ENCODE measurements at regions not wholly inside any gene's neighbourhood (a gene's known extent, or its start where the extent isn't known, plus 50 kb on each side); places are given as distances from the start of the nearest gene placed in this dataset.

DNA sequence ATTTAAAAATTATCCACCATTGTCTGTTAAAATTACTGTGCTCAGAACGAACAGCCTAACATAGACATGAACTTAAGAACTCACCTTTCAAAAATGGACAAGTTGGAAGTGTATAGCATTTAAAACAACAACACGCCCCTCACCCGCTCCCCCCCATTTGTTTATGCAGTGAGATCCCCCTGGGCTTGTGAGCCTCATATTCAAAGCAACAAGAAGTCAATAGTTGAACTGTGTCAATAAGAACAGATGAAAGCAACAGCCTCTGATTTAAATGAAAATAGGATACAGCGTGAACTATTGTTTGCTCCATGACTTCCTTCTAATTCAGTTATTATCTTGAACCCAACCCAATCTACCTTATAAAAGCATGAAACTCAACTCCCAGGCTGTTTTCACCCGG is 314.2 kb downstream of the BLID start:
- ChIA-PET POLR2A (no interaction called here), CTCF (no interaction called here), RAD21 (ENCODE audit: low non-redundant PET in 1 of 2, low total read pairs in 2 of 2, uncharacterized antibody in 2 of 2, unreplicated experiment in 2 of 2) (no interaction called here)
- ATAC-seq (no peak), DNase-seq (ENCODE audit: low read depth, low spot score) (no peak)
- no peaks in the 10 kb centered on the region for H3K36me3 ChIP-seq (ENCODE audit: control insufficient read depth in 1 of 2, insufficient read depth in 2 of 2, low read length in 2 of 2)
- no peaks in the 10 kb centered on the region for H3K9me3 ChIP-seq (ENCODE audit: control insufficient read depth in 1 of 2, insufficient read depth in 1 of 2, low read depth in 1 of 2, low read length in 2 of 2)
- no peak overlapping the region for H3K4me3 ChIP-seq (replicated peaks in 1 of 2; ENCODE audit: low read depth in 1 of 2, low read length in 2 of 2)
- no peaks in the 10 kb centered on the region for H3K9me2 ChIP-seq (ENCODE audit: insufficient read depth)
- H3K9ac ChIP-seq (ENCODE audit: low read length): no peak overlapping the region
- no peak overlapping the region for H2AFZ ChIP-seq (ENCODE audit: low read depth, low read length, poor library complexity, severe bottlenecking)
- intact Hi-C loops (cut with micrococcal nuclease): no loop called here
- no peaks in the 10 kb centered on the region for H3K4me1 ChIP-seq (ENCODE audit: control insufficient read depth in 1 of 2, insufficient read depth in 2 of 2, low read length in 2 of 2)
- H3K4me2 ChIP-seq (ENCODE audit: low read length): no peak overlapping the region
- TF ChIP-seq EZH2 (IDR thresholded peaks at IDR 0.05) (no peak), POLR2A (IDR thresholded peaks at IDR 0.05; ENCODE audit: borderline replicate concordance, extremely low read depth, insufficient read depth, insufficient read length) (no peak), RAD21 (IDR thresholded peaks at IDR 0.05; ENCODE audit: low read depth) (no peak)
- TF ChIP-seq, protein P1, sequence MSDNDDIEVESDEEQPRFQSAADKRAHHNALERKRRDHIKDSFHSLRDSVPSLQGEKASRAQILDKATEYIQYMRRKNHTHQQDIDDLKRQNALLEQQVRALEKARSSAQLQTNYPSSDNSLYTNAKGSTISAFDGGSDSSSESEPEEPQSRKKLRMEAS (IDR thresholded peaks at IDR 0.05): no peak
- no peak overlapping the region for H3K27ac ChIP-seq (ENCODE audit: low read depth, low read length)
- H4K20me1 ChIP-seq (ENCODE audit: insufficient read depth): no peaks in the 10 kb centered on the region
- H3K27me3 ChIP-seq (ENCODE audit: insufficient read depth, low read length): no peaks in the 10 kb centered on the region
- H3K79me2 ChIP-seq (ENCODE audit: insufficient read depth, low read length): no peaks in the 10 kb centered on the region
- no TSS peak for BruUV-seq (replicated peaks)

DNA sequence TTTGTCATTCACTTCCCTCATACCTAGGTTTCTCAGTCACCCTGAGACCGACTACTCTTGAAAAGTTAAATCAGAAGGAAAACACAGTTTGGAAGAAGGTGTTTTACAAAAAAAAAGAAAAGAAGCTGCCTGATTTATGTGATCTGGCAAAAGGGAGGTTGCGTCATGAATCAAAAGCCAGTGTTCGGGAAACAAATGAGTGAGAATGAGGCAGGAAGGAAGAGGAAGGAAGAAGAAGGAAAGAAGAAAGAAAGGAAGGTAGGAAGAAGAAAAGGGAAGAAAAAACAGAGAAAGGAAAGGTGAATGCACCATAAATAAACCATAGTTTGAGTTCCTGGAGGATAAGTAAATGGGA is 314.6 kb downstream of the BLID start:
- no peaks in the 10 kb centered on the region for H3K9me3 ChIP-seq (ENCODE audit: control insufficient read depth in 1 of 2, insufficient read depth in 1 of 2, low read depth in 1 of 2, low read length in 2 of 2)
- no peak overlapping the region for H3K27ac ChIP-seq (ENCODE audit: low read depth, low read length)
- H3K9ac ChIP-seq (ENCODE audit: low read length): no peak overlapping the region
- no peak overlapping the region for H2AFZ ChIP-seq (ENCODE audit: low read depth, low read length, poor library complexity, severe bottlenecking)
- TF ChIP-seq SIN3A (IDR thresholded peaks at IDR 0.05; ENCODE audit: low read depth): no peak
- TF ChIP-seq SP1 (IDR thresholded peaks at IDR 0.05; ENCODE audit: low read depth): no peak
- TF ChIP-seq FOSL1 (IDR thresholded peaks at IDR 0.05; ENCODE audit: low read depth): no peak
- H3K36me3 ChIP-seq (ENCODE audit: control insufficient read depth in 1 of 2, insufficient read depth in 2 of 2, low read length in 2 of 2): no peaks in the 10 kb centered on the region
- DNase-seq (ENCODE audit: low read depth, low spot score) (no peak), ATAC-seq (no peak)
- H3K79me2 ChIP-seq (ENCODE audit: insufficient read depth, low read length): no peaks in the 10 kb centered on the region
- H3K4me1 ChIP-seq (ENCODE audit: control insufficient read depth in 1 of 2, insufficient read depth in 2 of 2, low read length in 2 of 2): no peaks in the 10 kb centered on the region
- no peak overlapping the region for H3K4me3 ChIP-seq (replicated peaks in 1 of 2; ENCODE audit: low read depth in 1 of 2, low read length in 2 of 2)
- BruUV-seq (replicated peaks): no TSS peak
- H3K27me3 ChIP-seq (ENCODE audit: insufficient read depth, low read length): no peaks in the 10 kb centered on the region
- no peaks in the 10 kb centered on the region for H4K20me1 ChIP-seq (ENCODE audit: insufficient read depth)
- ChIA-PET POLR2A (interaction anchor here (0.7 kb wide), 1 partner anchor 166 kb away, joined by 7 read pairs; no protein-coding TSS in a partner anchor), CTCF (no interaction called here), RAD21 (ENCODE audit: low non-redundant PET in 1 of 2, low total read pairs in 2 of 2, uncharacterized antibody in 2 of 2, unreplicated experiment in 2 of 2) (no interaction called here)
- H3K4me2 ChIP-seq (ENCODE audit: low read length): no peak overlapping the region
- intact Hi-C loops (cut with micrococcal nuclease): no loop called here
- H3K9me2 ChIP-seq (ENCODE audit: insufficient read depth): no peaks in the 10 kb centered on the region

All from HCT116 (cell line).